Neural cell (in vitro differentiated cells): ENCODE measurements at regions not wholly inside any gene's neighbourhood (a gene's known extent, or its start where the extent isn't known, plus 50 kb on each side); places are given as distances from the start of the nearest gene placed in this dataset.
A peak's percentile ranks its signal among the peaks of the same experiment; 100 is the strongest.

Experiments used
- H2AFZ ChIP-seq: fragments of 200-600, 300-800 bp; sonication (generic), shearing (Covaris generic); 2 replicates; pipeline ENCODE4 v1.6.0; 2014; ENCODE audit warnings: low read depth, mild to moderate bottlenecking, antibody characterized with exemption, low read length, moderate library complexity
- H3F3A ChIP-seq: fragments of 200-600 bp; shearing (Covaris generic); 2 replicates; pipeline ENCODE4 v1.6.1; 2016; ENCODE audit warnings: mild to moderate bottlenecking, moderate library complexity, mixed read lengths, antibody characterized with exemption, low read length; ENCODE audit not compliant: insufficient read depth, poor library complexity, severe bottlenecking
- H3K27ac ChIP-seq: fragments of 200-600, 300-800 bp; sonication (generic), shearing (Covaris generic); 2 replicates; pipeline ENCODE4 v1.5.1; 2014; ENCODE audit warnings: mild to moderate bottlenecking, low read length, moderate library complexity
- H3K27me3 ChIP-seq: fragments of 300-800, 200-600 bp; sonication (generic), shearing (Covaris generic); 2 replicates; pipeline ENCODE4 v1.6.0; 2014; ENCODE audit warnings: mild to moderate bottlenecking, low read depth, low read length, moderate library complexity; ENCODE audit not compliant: insufficient read depth
- H3K36me3 ChIP-seq: fragments of 300-800, 200-600 bp; sonication (generic), shearing (Covaris generic); 2 replicates; pipeline ENCODE4 v1.5.1; 2014; ENCODE audit warnings: mild to moderate bottlenecking, antibody characterized with exemption, low read length, moderate library complexity; ENCODE audit not compliant: insufficient read depth
- H3K4me2 ChIP-seq: fragments of 300-800, 200-600 bp; sonication (generic), shearing (Covaris generic); 2 replicates; pipeline ENCODE4 v1.6.0; 2014; ENCODE audit warnings: mild to moderate bottlenecking, low read length
- H3K4me3 ChIP-seq: fragments of 300-800, 200-600 bp; sonication (generic), shearing (Covaris generic); 2 replicates; pipeline ENCODE4 v1.5.1; 2014; ENCODE audit warnings: mild to moderate bottlenecking, low read length, moderate library complexity
- H3K79me2 ChIP-seq: fragments of 200-600 bp; shearing (Covaris generic); replicated peaks from 2 replicates; pipeline ENCODE4 v1.6.0; 2014; ENCODE audit warnings: mild to moderate bottlenecking, low read length, moderate library complexity; ENCODE audit not compliant: insufficient read depth
- H3K9ac ChIP-seq: fragments of 300-800, 200-600 bp; sonication (generic), shearing (Covaris generic); 2 replicates; pipeline ENCODE4 v1.6.1; 2016; ENCODE audit warnings: mild to moderate bottlenecking, low read length, mixed read lengths
- H3K9me2 ChIP-seq: fragments of 200-600 bp; shearing (Covaris generic); 2 replicates; pipeline ENCODE4 v1.6.1; 2016; ENCODE audit warnings: mild to moderate bottlenecking, low read length, mixed read lengths; ENCODE audit not compliant: insufficient read depth
- H3K9me3 ChIP-seq: fragments of 200-600, 300-800 bp; sonication (generic), shearing (Covaris generic); 2 replicates; pipeline ENCODE4 v1.6.1; 2016; ENCODE audit warnings: mild to moderate bottlenecking, mixed run types, low read length, moderate library complexity, mixed read lengths
- H4K20me1 ChIP-seq: fragments of 200-600 bp; shearing (Covaris generic); 2 replicates; pipeline ENCODE4 v1.6.1; 2016; ENCODE audit warnings: mild to moderate bottlenecking, mixed run types; ENCODE audit not compliant: insufficient read depth
- EP300 ChIP-seq: fragments of 450-650 bp; conservative IDR thresholded peaks from 2 replicates; pipeline ENCODE4 v1.6.1; 2014; ENCODE audit warnings: antibody characterized with exemption, mild to moderate bottlenecking, moderate library complexity; ENCODE audit not compliant: poor library complexity, severe bottlenecking
- EZH2 ChIP-seq: fragments of 200-600, 300-800 bp; shearing (Covaris generic), sonication (generic); IDR thresholded peaks from 2 replicates; pipeline ENCODE4 v1.6.1; 2014; ENCODE audit warnings: antibody characterized with exemption, low read length, borderline replicate concordance, mild to moderate bottlenecking; ENCODE audit not compliant: insufficient read depth, poor library complexity, severe bottlenecking
- MXI1 ChIP-seq: fragments of 450-650 bp; conservative IDR thresholded peaks from 2 replicates; pipeline ENCODE4 v1.6.1; 2014; ENCODE audit warnings: antibody characterized with exemption, mild to moderate bottlenecking; ENCODE audit not compliant: poor library complexity, severe bottlenecking
- POLR2AphosphoS5 ChIP-seq: IDR thresholded peaks from 2 replicates; pipeline ENCODE4 v1.6.1; 2012
- RAD21 ChIP-seq: fragments of 450-650 bp; conservative IDR thresholded peaks from 2 replicates; pipeline ENCODE4 v1.6.1; 2014; ENCODE audit warnings: antibody characterized with exemption, mild to moderate bottlenecking, moderate library complexity
- SMC3 ChIP-seq: fragments of 450-650 bp; conservative IDR thresholded peaks from 2 replicates; pipeline ENCODE4 v1.6.1; 2014; ENCODE audit warnings: antibody characterized with exemption, mild to moderate bottlenecking, moderate library complexity; ENCODE audit not compliant: poor library complexity
- TAF1 ChIP-seq: IDR thresholded peaks from 2 replicates; pipeline ENCODE4 v1.6.1; 2012; ENCODE audit warnings: low read depth
- TF ChIP-seq, protein P1 (sequence below): fragments of 450-650 bp; IDR thresholded peaks from 2 replicates; pipeline ENCODE4 v1.5.1; 2014; ENCODE audit warnings: antibody characterized with exemption, mild to moderate bottlenecking, moderate library complexity; ENCODE audit not compliant: poor library complexity, severe bottlenecking
- TF ChIP-seq, protein P2 (sequence below): IDR thresholded peaks from 2 replicates; pipeline ENCODE4 v1.6.1; 2012; ENCODE audit warnings: borderline replicate concordance

DNA sequence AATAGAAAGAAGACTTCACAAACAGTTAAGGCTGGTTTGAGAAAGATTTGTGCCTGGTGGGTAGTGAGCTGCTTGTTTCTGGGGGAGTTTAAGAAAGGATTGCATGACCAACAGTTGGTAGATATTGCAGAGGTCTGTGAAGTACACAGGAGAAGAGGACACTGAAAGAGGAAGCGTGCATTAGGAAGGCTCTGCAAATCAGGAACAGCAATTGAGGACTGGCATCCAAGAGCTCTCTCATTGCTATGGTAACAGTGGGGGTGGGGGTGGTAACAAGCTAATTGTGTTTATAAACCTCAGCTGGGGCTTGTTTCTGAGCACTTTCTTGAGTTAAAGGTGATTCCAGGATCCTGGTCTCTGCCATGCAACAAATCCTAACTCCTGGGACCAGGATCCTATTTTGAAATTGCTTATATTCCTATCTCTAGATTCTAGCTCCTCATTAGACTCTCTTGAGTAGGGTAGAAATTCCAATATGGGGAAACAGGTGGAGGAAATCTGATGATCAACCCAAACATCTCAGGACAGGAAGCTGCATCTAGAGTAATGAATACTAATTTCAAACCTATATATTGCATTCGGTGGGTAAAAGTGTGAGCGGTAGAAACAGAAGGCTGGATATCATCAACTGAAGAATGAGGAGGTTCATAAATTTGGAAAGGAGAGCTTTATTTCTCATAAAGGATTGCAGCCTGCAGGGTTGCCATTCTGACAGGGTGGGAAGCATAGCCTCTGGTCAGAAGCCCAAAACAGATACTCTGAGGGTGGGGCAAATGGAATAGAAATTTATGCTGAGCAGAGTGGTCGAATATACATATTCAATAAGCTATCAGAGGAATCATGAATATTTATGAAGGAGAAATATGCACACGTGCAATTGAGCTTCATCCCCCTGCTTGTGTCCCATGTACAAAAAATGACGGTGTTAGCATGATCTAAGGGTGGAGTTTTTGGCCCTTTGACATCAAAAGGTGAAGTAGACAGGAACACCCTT is 79.4 kb downstream of the PTTG1 start:
- H4K20me1 ChIP-seq: no peaks in the 10 kb centered on the region
- H2AFZ ChIP-seq: no peak overlapping the region
- no peaks in the 10 kb centered on the region for H3F3A ChIP-seq
- H3K9me2 ChIP-seq: no peaks in the 10 kb centered on the region
- H3K36me3 ChIP-seq: no peaks in the 10 kb centered on the region
- no peak overlapping the region for H3K4me3 ChIP-seq
- H3K79me2 ChIP-seq: no peaks in the 10 kb centered on the region
- no peak overlapping the region for H3K4me2 ChIP-seq
- no peak overlapping the region for H3K9ac ChIP-seq
- no peaks in the 10 kb centered on the region for H3K27me3 ChIP-seq
- TF ChIP-seq, protein P1, sequence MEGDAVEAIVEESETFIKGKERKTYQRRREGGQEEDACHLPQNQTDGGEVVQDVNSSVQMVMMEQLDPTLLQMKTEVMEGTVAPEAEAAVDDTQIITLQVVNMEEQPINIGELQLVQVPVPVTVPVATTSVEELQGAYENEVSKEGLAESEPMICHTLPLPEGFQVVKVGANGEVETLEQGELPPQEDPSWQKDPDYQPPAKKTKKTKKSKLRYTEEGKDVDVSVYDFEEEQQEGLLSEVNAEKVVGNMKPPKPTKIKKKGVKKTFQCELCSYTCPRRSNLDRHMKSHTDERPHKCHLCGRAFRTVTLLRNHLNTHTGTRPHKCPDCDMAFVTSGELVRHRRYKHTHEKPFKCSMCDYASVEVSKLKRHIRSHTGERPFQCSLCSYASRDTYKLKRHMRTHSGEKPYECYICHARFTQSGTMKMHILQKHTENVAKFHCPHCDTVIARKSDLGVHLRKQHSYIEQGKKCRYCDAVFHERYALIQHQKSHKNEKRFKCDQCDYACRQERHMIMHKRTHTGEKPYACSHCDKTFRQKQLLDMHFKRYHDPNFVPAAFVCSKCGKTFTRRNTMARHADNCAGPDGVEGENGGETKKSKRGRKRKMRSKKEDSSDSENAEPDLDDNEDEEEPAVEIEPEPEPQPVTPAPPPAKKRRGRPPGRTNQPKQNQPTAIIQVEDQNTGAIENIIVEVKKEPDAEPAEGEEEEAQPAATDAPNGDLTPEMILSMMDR: no peak
- no peak for TF ChIP-seq SMC3
- no peak for TF ChIP-seq TAF1
- no peak overlapping the region for H3K27ac ChIP-seq
- no peaks in the 10 kb centered on the region for H3K9me3 ChIP-seq

DNA sequence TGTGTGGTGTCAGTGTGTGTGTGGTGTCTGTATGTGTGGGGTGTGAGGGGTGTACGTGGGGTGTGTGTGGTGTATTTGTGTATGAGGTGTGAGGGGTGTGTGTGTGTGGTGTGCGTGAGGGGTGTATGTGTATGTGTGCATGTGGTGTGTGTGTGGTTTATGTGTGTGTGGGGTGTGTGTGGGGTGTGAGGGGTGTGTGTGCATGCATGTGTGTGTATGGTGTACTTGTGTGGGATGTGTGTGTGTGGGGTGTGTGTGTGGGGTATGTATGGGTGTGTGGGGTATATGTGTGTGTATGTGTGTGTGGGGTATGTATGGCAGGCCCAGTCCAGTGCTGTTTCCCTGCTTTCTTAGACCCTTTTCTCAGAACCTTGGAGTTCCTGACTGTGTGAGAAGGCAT is 83.3 kb downstream of the PTTG1 start:
- Histone ChIP-seq H3K79me2 (no peaks in the 10 kb centered on the region), H3K9ac (no peak overlapping the region), H4K20me1 (no peaks in the 10 kb centered on the region), H3K27ac (peak overlapping the region; percentile 81), H3F3A (no peaks in the 10 kb centered on the region), H3K4me3 (no peak overlapping the region), H3K36me3 (no peaks in the 10 kb centered on the region), H2AFZ (no peak overlapping the region), H3K27me3 (no peaks in the 10 kb centered on the region), H3K9me3 (no peaks in the 10 kb centered on the region), H3K4me2 (no peak overlapping the region), H3K9me2 (no peaks in the 10 kb centered on the region)
- no peak for TF ChIP-seq TAF1
- no peak for TF ChIP-seq SMC3
- TF ChIP-seq EZH2: no peak

DNA sequence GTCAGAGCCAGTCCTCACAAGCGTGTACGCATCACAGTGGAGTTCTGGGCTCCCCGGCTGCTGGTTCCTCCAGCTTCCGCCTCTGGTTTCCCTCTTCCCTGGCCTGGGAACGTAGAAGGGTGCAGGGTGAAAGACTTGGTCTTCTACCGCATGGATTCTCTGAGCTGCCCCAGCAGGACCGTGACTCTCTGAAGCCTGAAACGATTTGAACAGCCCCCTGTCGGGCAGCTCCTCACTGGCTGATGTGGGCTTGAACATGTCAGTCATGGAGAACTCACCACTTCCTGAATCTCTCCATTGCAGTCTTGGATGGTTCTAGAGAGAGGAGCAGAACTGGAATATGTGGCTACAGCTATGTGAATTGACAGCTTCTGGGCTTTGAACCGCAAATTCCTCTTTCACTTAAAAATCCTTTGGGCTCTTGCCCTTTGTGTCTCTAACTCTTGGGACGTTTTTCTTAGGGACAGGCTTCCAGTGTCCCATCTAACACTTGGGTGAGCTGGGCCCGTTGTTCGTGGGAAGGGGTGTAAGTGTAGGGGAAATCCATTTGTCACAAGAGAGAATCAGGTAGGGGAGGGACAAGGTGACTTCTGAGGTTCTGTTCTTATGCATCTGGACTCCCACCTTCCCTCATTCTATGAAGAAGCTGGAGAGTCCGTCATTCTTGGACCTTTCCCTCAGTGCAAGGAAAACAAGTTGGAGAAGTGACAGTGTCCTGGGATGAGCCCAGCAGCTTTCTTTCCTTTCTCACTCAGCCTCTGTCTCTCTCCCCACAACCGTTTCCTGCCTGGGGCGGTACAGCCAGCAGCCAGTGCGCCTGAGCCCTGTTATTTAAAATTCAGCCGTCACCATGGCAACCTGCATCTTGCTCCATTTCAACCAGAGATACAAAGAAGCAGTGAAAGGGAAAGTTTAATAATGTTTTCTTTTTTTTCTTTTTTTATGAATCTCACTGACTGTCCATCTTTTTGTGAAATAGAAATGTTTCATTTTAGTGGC is 84.7 kb downstream of the PTTG1 start:
- no peaks in the 10 kb centered on the region for H3K36me3 ChIP-seq
- peak overlapping the region; percentile 81 for H3K27ac ChIP-seq
- no peaks in the 10 kb centered on the region for H4K20me1 ChIP-seq
- H3F3A ChIP-seq: no peaks in the 10 kb centered on the region
- no peaks in the 10 kb centered on the region for H3K27me3 ChIP-seq
- H3K9ac ChIP-seq: peak overlapping the region; percentile 34
- no peak for TF ChIP-seq EP300
- TF ChIP-seq, protein P1: no peak
- TF ChIP-seq SMC3: peak; percentile 47
- TF ChIP-seq MXI1: peak; percentile 27
- peak; percentile 28 for TF ChIP-seq RAD21
- TF ChIP-seq POLR2AphosphoS5: peak; percentile 36
- no peak for TF ChIP-seq EZH2
- TF ChIP-seq, protein P2, sequence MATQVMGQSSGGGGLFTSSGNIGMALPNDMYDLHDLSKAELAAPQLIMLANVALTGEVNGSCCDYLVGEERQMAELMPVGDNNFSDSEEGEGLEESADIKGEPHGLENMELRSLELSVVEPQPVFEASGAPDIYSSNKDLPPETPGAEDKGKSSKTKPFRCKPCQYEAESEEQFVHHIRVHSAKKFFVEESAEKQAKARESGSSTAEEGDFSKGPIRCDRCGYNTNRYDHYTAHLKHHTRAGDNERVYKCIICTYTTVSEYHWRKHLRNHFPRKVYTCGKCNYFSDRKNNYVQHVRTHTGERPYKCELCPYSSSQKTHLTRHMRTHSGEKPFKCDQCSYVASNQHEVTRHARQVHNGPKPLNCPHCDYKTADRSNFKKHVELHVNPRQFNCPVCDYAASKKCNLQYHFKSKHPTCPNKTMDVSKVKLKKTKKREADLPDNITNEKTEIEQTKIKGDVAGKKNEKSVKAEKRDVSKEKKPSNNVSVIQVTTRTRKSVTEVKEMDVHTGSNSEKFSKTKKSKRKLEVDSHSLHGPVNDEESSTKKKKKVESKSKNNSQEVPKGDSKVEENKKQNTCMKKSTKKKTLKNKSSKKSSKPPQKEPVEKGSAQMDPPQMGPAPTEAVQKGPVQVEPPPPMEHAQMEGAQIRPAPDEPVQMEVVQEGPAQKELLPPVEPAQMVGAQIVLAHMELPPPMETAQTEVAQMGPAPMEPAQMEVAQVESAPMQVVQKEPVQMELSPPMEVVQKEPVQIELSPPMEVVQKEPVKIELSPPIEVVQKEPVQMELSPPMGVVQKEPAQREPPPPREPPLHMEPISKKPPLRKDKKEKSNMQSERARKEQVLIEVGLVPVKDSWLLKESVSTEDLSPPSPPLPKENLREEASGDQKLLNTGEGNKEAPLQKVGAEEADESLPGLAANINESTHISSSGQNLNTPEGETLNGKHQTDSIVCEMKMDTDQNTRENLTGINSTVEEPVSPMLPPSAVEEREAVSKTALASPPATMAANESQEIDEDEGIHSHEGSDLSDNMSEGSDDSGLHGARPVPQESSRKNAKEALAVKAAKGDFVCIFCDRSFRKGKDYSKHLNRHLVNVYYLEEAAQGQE: no peak
- no peak for TF ChIP-seq TAF1
- H3K9me2 ChIP-seq: no peaks in the 10 kb centered on the region
- H3K9me3 ChIP-seq: no peaks in the 10 kb centered on the region
- peak overlapping the region; percentile 6 for H2AFZ ChIP-seq
- no peaks in the 10 kb centered on the region for H3K79me2 ChIP-seq
- peak overlapping the region; percentile 43 for H3K4me2 ChIP-seq
- H3K4me3 ChIP-seq: peak overlapping the region; percentile 9
